HG03460 (cell line): ENCODE measurements at regions not wholly inside any gene's neighbourhood (a gene's known extent, or its start where the extent isn't known, plus 50 kb on each side); places are given as distances from the start of the nearest gene placed in this dataset.
"Not testable (repeated sequence)": the region's sequence is repeated elsewhere in the genome, so short reads cannot be mapped to it uniquely, and the experiment has no call there.

Experiments used
- ATAC-seq: cut with Tn5 transposase; IDR thresholded peaks from one replicate; pipeline ENCODE4 v1.9.1; 2021; ENCODE audit not compliant: unreplicated experiment

GRCh38 chr3:6354653-6355052 lies 506.3 kb upstream of the GRM7 start:
- no peak for ATAC-seq

GRCh38 chr3:6362406-6362805 lies 498.5 kb upstream of the GRM7 start:
- ATAC-seq = no peak

GRCh38 chr3:6367171-6367570 lies 493.7 kb upstream of the GRM7 start:
- ATAC-seq = no peak

GRCh38 chr3:6392123-6392522 lies 468.8 kb upstream of the GRM7 start:
- no peak for ATAC-seq

- no peak for ATAC-seq
Observed at GRCh38 chr3:6394944-6395343, 466.0 kb upstream of the GRM7 start.

- no peak for ATAC-seq
Observed at GRCh38 chr3:6396631-6397030, 464.3 kb upstream of the GRM7 start.

- ATAC-seq = not testable (repeated sequence)
Observed at GRCh38 chr3:6402666-6403065, 458.2 kb upstream of the GRM7 start.

- ATAC-seq = not testable (repeated sequence)
Observed at GRCh38 chr3:6406923-6407322, 454.0 kb upstream of the GRM7 start.

GRCh38 chr3:6416049-6416661 lies 444.8 kb upstream of the GRM7 start:
- ATAC-seq = no peak

GRCh38 chr3:6417174-6417573 lies 443.7 kb upstream of the GRM7 start:
- no peak for ATAC-seq

GRCh38 chr3:6418485-6418884 lies 442.4 kb upstream of the GRM7 start:
- no peak for ATAC-seq

GRCh38 chr3:6421666-6422445 lies 439.1 kb upstream of the GRM7 start:
- no peak for ATAC-seq

GRCh38 chr3:6425289-6425820 lies 435.6 kb upstream of the GRM7 start:
- no peak for ATAC-seq

GRCh38 chr3:6428276-6428675 lies 432.6 kb upstream of the GRM7 start:
- ATAC-seq = not testable (repeated sequence)

GRCh38 chr3:6435951-6436350 lies 425.0 kb upstream of the GRM7 start:
- no peak for ATAC-seq

GRCh38 chr3:6437631-6438030 lies 423.3 kb upstream of the GRM7 start:
- no peak for ATAC-seq

GRCh38 chr3:6438031-6438430 lies 422.9 kb upstream of the GRM7 start:
- ATAC-seq = no peak

GRCh38 chr3:6439226-6439625 lies 421.7 kb upstream of the GRM7 start:
- ATAC-seq = no peak

GRCh38 chr3:6439824-6440223 lies 421.1 kb upstream of the GRM7 start:
- ATAC-seq = no peak

- ATAC-seq = no peak
Observed at GRCh38 chr3:6444888-6445658, 415.8 kb upstream of the GRM7 start.

GRCh38 chr3:6447166-6447801 lies 413.6 kb upstream of the GRM7 start:
- ATAC-seq = no peak
